ENCODE measurements at regions not wholly inside any gene's neighbourhood (a gene's known extent, or its start where the extent isn't known, plus 50 kb on each side); places are given as distances from the start of the nearest gene placed in this dataset.

DNA sequence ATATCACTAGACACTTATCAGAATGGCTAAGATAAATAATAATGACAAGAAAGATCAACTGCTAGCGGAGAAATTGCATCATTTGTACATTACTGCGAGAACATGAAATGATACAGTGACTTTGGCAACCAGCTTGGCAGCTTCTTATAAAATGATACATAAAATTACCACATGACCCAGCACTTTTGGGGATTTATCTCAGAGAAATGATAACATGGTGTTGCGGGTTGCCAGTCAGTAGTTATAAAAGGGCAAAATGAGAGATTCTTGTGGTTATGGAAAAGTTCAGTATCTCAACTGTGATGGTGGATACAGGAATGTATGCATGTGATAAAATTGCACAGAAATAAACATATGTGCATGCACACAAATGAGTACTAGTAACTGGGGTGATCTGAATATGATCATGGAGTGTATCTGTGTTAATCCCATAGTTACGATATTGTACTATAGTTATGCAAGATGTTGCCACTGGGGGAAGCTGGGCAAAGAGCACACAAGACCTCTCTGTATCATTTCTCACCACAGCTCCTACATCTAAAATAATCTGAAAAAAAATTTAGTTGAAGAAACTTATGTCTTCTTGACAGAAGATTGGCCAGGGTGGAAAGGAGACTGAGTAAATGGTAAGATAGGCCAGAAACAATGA, 128.9 kb downstream of the NXNL2 start:
- no peaks in the 10 kb centered on the region for H3K4me1 Mint-ChIP-seq (ENCODE audit: low read depth)
- no peak overlapping the region for H3K4me3 Mint-ChIP-seq
- no peaks in the 10 kb centered on the region for H3K36me3 Mint-ChIP-seq (ENCODE audit: insufficient read depth in 2 of 2)
- no peaks in the 10 kb centered on the region for H3K9me3 Mint-ChIP-seq
- DNase-seq (no peak), ATAC-seq (replicated peaks in 1 of 2) (no peak)
- no peak overlapping the region for H3K27ac Mint-ChIP-seq
- peaks cover 15% of the 10 kb centered on the region for H3K27me3 Mint-ChIP-seq (ENCODE audit: low read depth)

DNA sequence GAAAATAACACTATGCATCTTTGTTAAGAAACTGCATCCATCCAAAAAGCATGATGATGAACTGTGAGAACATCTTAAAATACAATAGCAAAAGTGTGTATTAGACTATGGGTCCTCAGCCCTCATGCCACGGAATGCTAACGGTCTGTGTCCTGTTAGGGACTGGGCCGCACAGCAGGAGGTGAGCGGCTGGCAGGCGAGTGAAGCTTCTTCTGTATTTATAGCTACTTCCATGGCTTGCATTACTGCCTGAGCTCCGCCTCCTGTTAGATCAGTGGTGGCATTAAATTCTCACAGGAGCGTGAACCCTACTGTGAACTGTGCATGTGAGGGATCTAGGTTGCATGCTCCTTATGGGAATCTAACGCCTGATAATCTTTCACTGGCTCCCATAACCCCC, 129.8 kb downstream of the NXNL2 start:
- DNase-seq: no peak
- H3K27me3 Mint-ChIP-seq (ENCODE audit: low read depth): peaks cover 13% of the 10 kb centered on the region
- no peaks in the 10 kb centered on the region for H3K4me1 Mint-ChIP-seq (ENCODE audit: low read depth)
- no peak overlapping the region for H3K27ac Mint-ChIP-seq
- no peaks in the 10 kb centered on the region for H3K36me3 Mint-ChIP-seq (ENCODE audit: insufficient read depth in 2 of 2)
- no peaks in the 10 kb centered on the region for H3K9me3 Mint-ChIP-seq
- no peak overlapping the region for H3K4me3 Mint-ChIP-seq
- ATAC-seq (replicated peaks in 1 of 2): no peak

- Mint-ChIP-seq H3K4me3 (no peak overlapping the region), H3K36me3 (ENCODE audit: insufficient read depth in 2 of 2) (no peaks in the 10 kb centered on the region), H3K9me3 (peaks cover 2 to 3% of the 10 kb centered on the region in 2 donors), H3K27me3 (ENCODE audit: low read depth) (no peaks in the 10 kb centered on the region), H3K4me1 (ENCODE audit: low read depth) (no peaks in the 10 kb centered on the region), H3K27ac (no peak overlapping the region)
- ATAC-seq (replicated peaks in 1 of 2) (no peak), DNase-seq (no peak)
Measured at GRCh38 chr9:88672874-88673689, 138.1 kb downstream of the NXNL2 start.

GRCh38 chr9:88673886-88674285, 138.9 kb downstream of the NXNL2 start:
- DNase-seq: no peak
- Mint-ChIP-seq H3K9me3 (peaks cover 2 to 3% of the 10 kb centered on the region in 2 donors), H3K4me3 (no peak overlapping the region), H3K27me3 (ENCODE audit: low read depth) (no peaks in the 10 kb centered on the region), H3K4me1 (ENCODE audit: low read depth) (no peaks in the 10 kb centered on the region), H3K27ac (no peak overlapping the region), H3K36me3 (ENCODE audit: insufficient read depth in 2 of 2) (no peaks in the 10 kb centered on the region)
- ATAC-seq (replicated peaks in 1 of 2): no peak

DNA sequence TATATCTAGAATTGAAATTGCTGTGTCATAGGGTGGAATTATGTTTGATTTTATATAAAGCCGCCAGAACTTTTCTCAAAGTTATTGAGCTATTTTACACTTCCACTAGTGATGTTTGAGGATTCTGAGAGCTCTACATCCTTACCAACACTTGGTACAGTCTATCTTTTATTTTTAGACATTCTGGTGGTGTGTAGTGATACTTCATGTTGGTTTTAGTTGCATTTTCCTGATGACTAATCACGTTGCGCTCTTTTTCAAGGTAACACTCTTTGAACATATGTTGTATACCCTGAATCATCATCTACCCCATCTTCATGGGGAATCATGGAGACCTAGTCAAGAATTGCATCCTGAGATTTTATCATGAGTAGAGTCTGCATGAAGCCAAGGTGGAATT, 141.7 kb downstream of the NXNL2 start:
- no peaks in the 10 kb centered on the region for H3K4me1 Mint-ChIP-seq (ENCODE audit: low read depth)
- H3K27ac Mint-ChIP-seq: no peak overlapping the region
- H3K4me3 Mint-ChIP-seq: no peak overlapping the region
- no peak for DNase-seq
- peaks cover 2 to 3% of the 10 kb centered on the region in 2 donors for H3K9me3 Mint-ChIP-seq
- ATAC-seq (replicated peaks in 1 of 2): no peak
- H3K36me3 Mint-ChIP-seq (ENCODE audit: insufficient read depth in 2 of 2): no peaks in the 10 kb centered on the region
- H3K27me3 Mint-ChIP-seq (ENCODE audit: low read depth): no peaks in the 10 kb centered on the region

DNA sequence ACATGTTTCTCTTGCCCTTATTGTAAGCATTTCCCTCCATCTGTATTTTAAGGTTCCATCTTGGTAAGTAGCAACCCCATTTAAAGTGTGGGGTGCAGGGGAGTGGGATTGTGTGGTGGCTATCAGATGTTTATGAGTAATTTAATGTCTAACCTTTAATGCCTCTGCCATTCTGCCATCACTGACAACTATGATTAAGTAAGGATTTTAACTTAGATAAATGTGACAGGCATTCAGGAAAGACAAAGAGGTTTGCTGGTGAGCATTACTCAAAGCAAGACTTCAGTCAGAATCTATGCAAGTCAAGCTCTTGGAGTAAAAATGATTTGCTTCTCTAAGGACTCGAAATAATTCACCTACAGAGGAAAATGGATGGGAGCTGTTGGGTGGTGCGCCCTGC, 143.0 kb downstream of the NXNL2 start:
- no peak for DNase-seq
- peaks cover 2 to 3% of the 10 kb centered on the region in 2 donors for H3K9me3 Mint-ChIP-seq

DNA sequence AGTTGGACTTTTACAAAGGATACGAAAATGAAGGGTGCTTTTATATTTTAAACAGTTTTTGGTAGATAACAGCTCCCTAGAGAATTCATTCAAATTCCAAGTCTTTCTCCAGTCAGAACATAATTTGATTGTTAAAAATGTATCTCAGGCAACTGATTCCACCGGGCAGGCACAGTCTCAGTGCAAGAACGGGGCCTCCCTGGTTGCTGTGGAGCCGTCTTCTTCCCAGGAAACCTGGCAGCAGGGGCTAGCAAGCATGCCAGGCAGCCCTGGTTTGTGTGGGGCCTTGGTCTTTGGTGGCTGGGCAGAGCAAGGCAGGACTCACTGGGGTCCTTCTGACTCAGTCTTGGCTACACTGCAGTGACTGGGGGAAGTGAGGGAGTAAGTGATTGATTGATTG, 143.5 kb downstream of the NXNL2 start:
- DNase-seq (no peak), ATAC-seq (replicated peaks in 1 of 2) (no peak)
- H3K27me3 Mint-ChIP-seq (ENCODE audit: low read depth): no peaks in the 10 kb centered on the region
- no peaks in the 10 kb centered on the region for H3K4me1 Mint-ChIP-seq (ENCODE audit: low read depth)
- H3K9me3 Mint-ChIP-seq: peaks cover 2 to 3% of the 10 kb centered on the region in 2 donors
- H3K4me3 Mint-ChIP-seq: no peak overlapping the region
- no peaks in the 10 kb centered on the region for H3K36me3 Mint-ChIP-seq (ENCODE audit: insufficient read depth in 2 of 2)
- H3K27ac Mint-ChIP-seq: no peak overlapping the region

More for the DNA sequence above, 143.0 kb downstream of the NXNL2 start:
- no peak for ATAC-seq (replicated peaks in 1 of 2)
- no peaks in the 10 kb centered on the region for H3K36me3 Mint-ChIP-seq (ENCODE audit: insufficient read depth in 2 of 2)
- H3K4me3 Mint-ChIP-seq: no peak overlapping the region
- no peaks in the 10 kb centered on the region for H3K4me1 Mint-ChIP-seq (ENCODE audit: low read depth)
- H3K27ac Mint-ChIP-seq: no peak overlapping the region
- no peaks in the 10 kb centered on the region for H3K27me3 Mint-ChIP-seq (ENCODE audit: low read depth)

DNA sequence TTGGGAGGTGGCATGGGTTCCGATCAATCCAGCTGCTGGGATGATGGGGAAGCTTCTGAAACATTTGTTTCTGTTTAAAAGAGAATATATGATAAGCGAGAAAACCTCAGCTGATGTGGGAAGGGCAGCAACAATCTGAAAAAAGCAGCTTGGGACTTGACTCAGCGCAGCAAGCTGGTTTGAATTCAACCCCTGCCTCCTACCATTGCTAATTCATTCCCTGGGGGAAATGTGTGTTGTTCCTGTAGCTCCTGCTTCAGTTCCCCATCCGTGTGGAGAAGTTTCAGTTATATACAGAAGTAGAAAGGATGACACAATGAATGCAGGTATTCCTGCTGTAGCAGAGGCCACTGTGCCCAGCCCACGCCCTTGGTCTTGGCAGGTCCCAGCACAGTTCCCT, 145.1 kb downstream of the NXNL2 start:
- Mint-ChIP-seq H3K27me3 (ENCODE audit: low read depth) (no peaks in the 10 kb centered on the region), H3K27ac (no peak overlapping the region), H3K36me3 (ENCODE audit: insufficient read depth in 2 of 2) (no peaks in the 10 kb centered on the region), H3K4me1 (ENCODE audit: low read depth) (no peaks in the 10 kb centered on the region), H3K9me3 (peaks cover 2 to 3% of the 10 kb centered on the region in 2 donors), H3K4me3 (no peak overlapping the region)
- DNase-seq: no peak
- no peak for ATAC-seq (replicated peaks in 1 of 2)

DNA sequence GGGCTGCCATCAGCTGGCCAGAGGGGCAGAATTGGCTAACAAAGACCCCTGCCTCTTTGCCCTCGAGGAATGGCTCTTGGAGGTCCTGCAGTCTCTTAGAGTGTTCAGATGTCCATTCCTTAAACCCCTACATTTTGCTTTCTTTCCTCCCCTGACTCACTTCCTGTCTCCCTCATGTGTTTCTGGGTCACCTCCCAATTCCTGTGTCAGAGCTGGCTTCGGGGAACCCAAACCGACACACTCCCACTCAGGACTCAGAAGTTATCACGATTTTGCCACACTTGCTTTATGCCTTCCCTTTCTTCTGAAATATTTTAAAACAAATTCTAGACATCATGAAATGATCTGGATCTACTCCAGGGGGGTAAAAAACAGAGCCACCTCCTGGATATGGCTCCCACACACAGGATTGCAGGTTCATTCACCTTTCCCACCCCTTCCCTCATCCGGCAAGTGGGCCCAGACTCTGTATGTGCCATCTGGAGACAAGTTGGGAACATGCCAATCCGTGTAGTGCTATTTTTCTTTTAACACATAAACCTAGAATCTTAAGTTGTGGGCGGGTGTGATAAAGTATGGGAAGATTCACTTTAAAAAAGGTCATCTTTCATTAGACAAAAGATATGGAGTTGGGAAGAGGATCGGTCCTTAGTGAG, 145.7 kb downstream of the NXNL2 start:
- H3K9me3 Mint-ChIP-seq: peaks cover 2 to 3% of the 10 kb centered on the region in 2 donors
- no peak for DNase-seq
- no peak for ATAC-seq (replicated peaks in 1 of 2)
- H3K36me3 Mint-ChIP-seq (ENCODE audit: insufficient read depth in 2 of 2): no peaks in the 10 kb centered on the region
- H3K27me3 Mint-ChIP-seq (ENCODE audit: low read depth): no peaks in the 10 kb centered on the region
- H3K4me3 Mint-ChIP-seq: no peak overlapping the region
- H3K27ac Mint-ChIP-seq: no peak overlapping the region
- H3K4me1 Mint-ChIP-seq (ENCODE audit: low read depth): no peaks in the 10 kb centered on the region

DNA sequence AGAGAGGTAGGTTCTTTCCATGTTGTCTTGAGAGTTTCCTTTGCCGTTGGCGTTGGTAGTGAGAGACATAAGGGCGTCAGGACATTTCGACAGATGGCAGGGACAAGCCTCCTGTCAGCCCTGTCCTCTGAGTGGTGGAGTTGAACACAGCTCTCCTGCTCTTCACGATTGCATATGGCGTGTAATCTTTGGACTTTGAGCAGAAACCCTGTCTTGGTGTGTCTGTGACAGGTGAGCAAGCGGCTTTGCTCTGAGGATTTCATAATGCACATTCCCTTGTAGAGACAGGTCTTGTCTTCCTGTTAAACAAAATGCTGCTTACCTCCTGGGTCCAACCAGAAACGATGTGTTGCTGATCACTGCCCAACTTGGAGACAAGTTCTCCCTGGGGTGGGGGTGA, 146.5 kb downstream of the NXNL2 start:
- H3K9me3 Mint-ChIP-seq: peaks cover 2 to 3% of the 10 kb centered on the region in 2 donors
- ATAC-seq (replicated peaks in 1 of 2) (no peak), DNase-seq (no peak)
- no peaks in the 10 kb centered on the region for H3K4me1 Mint-ChIP-seq (ENCODE audit: low read depth)
- no peak overlapping the region for H3K27ac Mint-ChIP-seq
- H3K36me3 Mint-ChIP-seq (ENCODE audit: insufficient read depth in 2 of 2): no peaks in the 10 kb centered on the region
- H3K4me3 Mint-ChIP-seq: no peak overlapping the region
- H3K27me3 Mint-ChIP-seq (ENCODE audit: low read depth): no peaks in the 10 kb centered on the region

- Mint-ChIP-seq H3K4me1 (ENCODE audit: low read depth) (no peaks in the 10 kb centered on the region), H3K4me3 (no peak overlapping the region), H3K27ac (no peak overlapping the region), H3K27me3 (ENCODE audit: low read depth) (no peaks in the 10 kb centered on the region), H3K9me3 (no peaks in the 10 kb centered on the region), H3K36me3 (ENCODE audit: insufficient read depth in 2 of 2) (no peaks in the 10 kb centered on the region)
- ATAC-seq (replicated peaks in 1 of 2) (no peak), DNase-seq (no peak)
Measured at GRCh38 chr9:88682431-88682831, 147.5 kb downstream of the NXNL2 start.

GRCh38 chr9:88684046-88684445, 149.1 kb downstream of the NXNL2 start:
- H3K9me3 Mint-ChIP-seq: no peaks in the 10 kb centered on the region
- no peaks in the 10 kb centered on the region for H3K27me3 Mint-ChIP-seq (ENCODE audit: low read depth)
- DNase-seq (no peak), ATAC-seq (replicated peaks in 1 of 2) (no peak)
- H3K4me3 Mint-ChIP-seq: no peak overlapping the region
- no peak overlapping the region for H3K27ac Mint-ChIP-seq
- no peaks in the 10 kb centered on the region for H3K4me1 Mint-ChIP-seq (ENCODE audit: low read depth)
- no peaks in the 10 kb centered on the region for H3K36me3 Mint-ChIP-seq (ENCODE audit: insufficient read depth in 2 of 2)

- no peaks in the 10 kb centered on the region for H3K4me1 Mint-ChIP-seq (ENCODE audit: low read depth)
- no peak overlapping the region for H3K27ac Mint-ChIP-seq
- H3K27me3 Mint-ChIP-seq (ENCODE audit: low read depth): no peaks in the 10 kb centered on the region
- H3K9me3 Mint-ChIP-seq: no peaks in the 10 kb centered on the region
- ATAC-seq (replicated peaks in 1 of 2) (no peak), DNase-seq (no peak)
- H3K36me3 Mint-ChIP-seq (ENCODE audit: insufficient read depth in 2 of 2): no peaks in the 10 kb centered on the region
- no peak overlapping the region for H3K4me3 Mint-ChIP-seq
Measured at GRCh38 chr9:88684845-88685244, 149.9 kb downstream of the NXNL2 start.
